Keratinocyte (primary cell): ENCODE measurements at regions not wholly inside any gene's neighbourhood (a gene's known extent, or its start where the extent isn't known, plus 50 kb on each side); places are given as distances from the start of the nearest gene placed in this dataset.

Experiments used
- DNase-seq: peaks from one replicate; pipeline ENCODE4 v3.0.0-alpha.2; 2011; ENCODE audit warnings: low read depth, missing footprints, low spot score
- FAIRE-seq: peaks from 2 replicates; lab custom pipeline; 2011; peaks lifted over from hg19 to GRCh38; lab: Jason Lieb, UNC
- H2AFZ ChIP-seq: 2 replicates; pipeline ENCODE4 v1.6.0; 2012; ENCODE audit warnings: low read length, control low read depth, inconsistent platforms; ENCODE audit not compliant: control insufficient read depth
- H3K27ac ChIP-seq: 2 replicates; pipeline ENCODE4 v1.5.1; 2011; ENCODE audit warnings: low read length; ENCODE audit not compliant: control insufficient read depth, insufficient read depth
- H3K27me3 ChIP-seq: 3 replicates; pipeline ENCODE4 v1.6.0; 2011; ENCODE audit warnings: low read length; ENCODE audit not compliant: control insufficient read depth, insufficient read depth; ENCODE audit errors: extremely low read depth
- H3K36me3 ChIP-seq, 2 experiments: 2 replicates in 1 of 2; 3 replicates in 1 of 2; pipeline ENCODE4 v1.5.1; 2011; ENCODE audit warnings: low read length in 2 of 2, mild to moderate bottlenecking in 1 of 2; ENCODE audit not compliant: control insufficient read depth in 2 of 2, insufficient read depth in 2 of 2; ENCODE audit errors: extremely low read depth in 1 of 2
- H3K4me1 ChIP-seq: 3 replicates; pipeline ENCODE4 v1.5.1; 2011; ENCODE audit warnings: low read length; ENCODE audit not compliant: control insufficient read depth, insufficient read depth; ENCODE audit errors: extremely low read depth
- H3K4me2 ChIP-seq: 3 replicates; pipeline ENCODE4 v1.6.0; 2011; ENCODE audit warnings: low read depth, low read length; ENCODE audit not compliant: control insufficient read depth, insufficient read depth; ENCODE audit errors: extremely low read depth
- H3K4me3 ChIP-seq, 3 experiments: fragments of 200-600 bp in 1 of 3; sonication (generic) in 1 of 3; 2 replicates in 2 of 3; 3 replicates in 1 of 3; pipeline ENCODE4 v1.5.1; 2011 to 2016; ENCODE audit warnings: low read length in 3 of 3, mild to moderate bottlenecking in 3 of 3, control low read depth in 2 of 3, inconsistent platforms in 1 of 3, low read depth in 1 of 3, mixed read lengths in 1 of 3, mixed run types in 1 of 3, moderate library complexity in 1 of 3; ENCODE audit not compliant: control insufficient read depth in 2 of 3, insufficient read depth in 2 of 3; ENCODE audit errors: extremely low read depth in 1 of 3
- H3K79me2 ChIP-seq: 2 replicates; pipeline ENCODE4 v1.6.0; 2012; ENCODE audit warnings: low read length; ENCODE audit not compliant: control insufficient read depth, insufficient read depth
- H3K9ac ChIP-seq: 3 replicates; pipeline ENCODE4 v1.6.0; 2011; ENCODE audit warnings: low read length; ENCODE audit not compliant: control insufficient read depth, insufficient read depth; ENCODE audit errors: extremely low read depth
- H3K9me1 ChIP-seq: 3 replicates; pipeline ENCODE4 v1.6.0; 2011; ENCODE audit warnings: low read length; ENCODE audit not compliant: control insufficient read depth, insufficient read depth; ENCODE audit errors: extremely low read depth
- H3K9me3 ChIP-seq: 2 replicates; pipeline ENCODE4 v1.5.1; 2012; ENCODE audit warnings: low read depth, low read length; ENCODE audit not compliant: control insufficient read depth
- H4K20me1 ChIP-seq: 3 replicates; pipeline ENCODE4 v1.6.0; 2011; ENCODE audit warnings: low read length; ENCODE audit not compliant: control insufficient read depth, insufficient read depth; ENCODE audit errors: extremely low read depth
- CTCF ChIP-seq, 3 experiments: IDR thresholded peaks in 1 of 3; conservative IDR thresholded peaks in 1 of 3; optimal IDR thresholded peaks in 1 of 3; 2 replicates in 2 of 3; 3 replicates in 1 of 3; pipeline versions ENCODE3 to v1.5.1; 2011; ENCODE audit warnings: low read length in 3 of 3, mild to moderate bottlenecking in 3 of 3, moderate library complexity in 2 of 3, control low read depth in 1 of 3, inconsistent platforms in 1 of 3; ENCODE audit not compliant: insufficient read depth in 2 of 3; ENCODE audit errors: extremely low read depth in 1 of 3
- EZH2 ChIP-seq: IDR thresholded peaks from one replicate; pipeline ENCODE4 v1.6.1; 2012; ENCODE audit warnings: inconsistent platforms, mild to moderate bottlenecking, low read length, moderate library complexity
- dilution Hi-C: fragments of 300-500 bp; cut with MboI; formaldehyde crosslinking; loops from one replicate; pipeline ENCODE4 v1.7.0; 2020; ENCODE audit warnings: low sequenced_read_pairs; ENCODE audit not compliant: extremely low pct_ligation_motif_present

- Histone ChIP-seq H3K4me1 (no peaks in the 10 kb centered on the region), H3K9me1 (no peaks in the 10 kb centered on the region), H4K20me1 (no peaks in the 10 kb centered on the region), H2AFZ (no peak overlapping the region), H3K4me3 (no peak overlapping the region), H3K9me3 (no peaks in the 10 kb centered on the region), H3K36me3 (no peaks in the 10 kb centered on the region), H3K27ac (no peak overlapping the region), H3K9ac (no peak overlapping the region), H3K27me3 (no peaks in the 10 kb centered on the region), H3K79me2 (no peaks in the 10 kb centered on the region), H3K4me2 (no peak overlapping the region)
- DNase-seq, result no peak
- FAIRE-seq, result no peak
- dilution Hi-C loops, result no loop called here
- TF ChIP-seq CTCF (optimal IDR thresholded peaks at IDR 0.05 in 1 of 3, IDR thresholded peaks at IDR 0.05 in 1 of 3, conservative IDR thresholded peaks at IDR 0.05 in 1 of 3; ENCODE audit: extremely low read depth in 1 of 3, insufficient read depth in 2 of 3, low read length in 3 of 3), result no peak
- no peak for TF ChIP-seq EZH2
Measured at GRCh38 chr6:9100869-9101580, 665.7 kb upstream of the SLC35B3 start.

- no peaks in the 10 kb centered on the region for H3K27me3 ChIP-seq
- no peak overlapping the region for H3K27ac ChIP-seq
- no peak overlapping the region for H3K4me2 ChIP-seq
- no peak overlapping the region for H3K9ac ChIP-seq
- DNase-seq (no peak), FAIRE-seq (no peak)
- H2AFZ ChIP-seq, result no peak overlapping the region
- TF ChIP-seq EZH2, result no peak
- no peak for TF ChIP-seq CTCF (optimal IDR thresholded peaks at IDR 0.05 in 1 of 3, IDR thresholded peaks at IDR 0.05 in 1 of 3, conservative IDR thresholded peaks at IDR 0.05 in 1 of 3; ENCODE audit: extremely low read depth in 1 of 3, insufficient read depth in 2 of 3, low read length in 3 of 3)
- no peaks in the 10 kb centered on the region for H3K79me2 ChIP-seq
- H3K9me1 ChIP-seq, result no peaks in the 10 kb centered on the region
- H3K36me3 ChIP-seq, result no peaks in the 10 kb centered on the region
- H3K4me1 ChIP-seq, result no peaks in the 10 kb centered on the region
- dilution Hi-C loops, result no loop called here
- no peaks in the 10 kb centered on the region for H4K20me1 ChIP-seq
- no peak overlapping the region for H3K4me3 ChIP-seq
- no peaks in the 10 kb centered on the region for H3K9me3 ChIP-seq
Measured at GRCh38 chr6:9095729-9096128, 660.4 kb upstream of the SLC35B3 start.
